ENCODE measurements at regions not wholly inside any gene's neighbourhood (a gene's known extent, or its start where the extent isn't known, plus 50 kb on each side); places are given as distances from the start of the nearest gene placed in this dataset.

DNA sequence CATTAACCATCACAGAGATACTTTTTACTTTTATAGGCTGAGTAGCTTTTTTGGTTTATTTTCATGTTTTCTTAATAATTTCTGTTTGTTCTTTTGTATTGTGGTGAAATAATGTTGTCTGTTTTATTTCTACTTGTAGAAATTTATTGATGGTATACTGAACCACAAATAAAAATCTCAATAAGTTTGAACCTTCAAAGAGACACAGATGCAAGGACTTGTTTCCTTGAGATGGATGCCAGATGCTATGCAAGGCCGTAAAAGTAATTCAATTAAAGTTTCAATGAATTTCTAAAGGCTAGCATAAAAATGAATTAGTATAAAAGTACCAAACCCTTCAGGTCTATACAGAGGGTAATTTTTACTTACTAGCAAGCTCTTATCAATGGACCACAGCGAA lies 873.5 kb downstream of the TTLL7 start:
- TF ChIP-seq GATA2 (IDR thresholded peaks at IDR 0.05; ENCODE audit: low read depth, low read length) (no peak), GATA3 (IDR thresholded peaks at IDR 0.05; ENCODE audit: low read depth, low read length) (no peak)
